Endothelial cell of umbilical vein (primary cell): ENCODE measurements at regions not wholly inside any gene's neighbourhood (a gene's known extent, or its start where the extent isn't known, plus 50 kb on each side); places are given as distances from the start of the nearest gene placed in this dataset.

Source experiments
- BruUV-seq: library from RNA; stranded (reverse); fragments of 400-500 nt; replicated peaks from 2 replicates; lab custom pipeline; 2021; lab: Mats Ljungman, UMichigan
- CTCF ChIA-PET: fragments of 300-600, 350-600 bp; sonication (Branson Sonifier 250); formaldehyde crosslinking; loops from one replicate; lab custom pipeline; 2021; ENCODE audit warnings: antibody characterized with exemption, inconsistent platforms; lab: Charles Lee
- POLR2A ChIA-PET: fragments of 300-600, 350-600 bp; sonication (Branson Sonifier 250); formaldehyde crosslinking; loops from one replicate; lab custom pipeline; 2021; ENCODE audit warnings: antibody characterized with exemption, inconsistent platforms; lab: Charles Lee
- DNase-seq: peaks from one replicate; pipeline ENCODE4 v3.0.0-alpha.2; 2011; ENCODE audit warnings: low read depth, low spot score
- FAIRE-seq: peaks from 2 replicates; lab custom pipeline; 2011; peaks lifted over from hg19 to GRCh38; lab: Jason Lieb, UNC
- H2AFZ ChIP-seq: 2 replicates; pipeline ENCODE4 v1.6.0; 2012; ENCODE audit warnings: low read depth, low read length, control low read depth, inconsistent platforms
- H3K27ac ChIP-seq: 2 replicates; pipeline ENCODE4 v1.5.1; 2011; ENCODE audit warnings: low read depth, mild to moderate bottlenecking, control low read depth, low read length, moderate library complexity; ENCODE audit not compliant: insufficient read depth
- H3K27me3 ChIP-seq, 2 experiments: 2 replicates each; pipeline versions ENCODE4 v1.6.0 to v1.6.1; 2011; ENCODE audit warnings: low read length in 2 of 2, mixed read lengths in 1 of 2; ENCODE audit not compliant: control insufficient read depth in 2 of 2, insufficient read depth in 2 of 2
- H3K36me3 ChIP-seq, 2 experiments: 2 replicates in 1 of 2; 3 replicates in 1 of 2; pipeline ENCODE4 v1.5.1; 2011; ENCODE audit warnings: low read length in 2 of 2, mild to moderate bottlenecking in 1 of 2, moderate library complexity in 1 of 2; ENCODE audit not compliant: control insufficient read depth in 2 of 2, insufficient read depth in 2 of 2; ENCODE audit errors: extremely low read depth in 1 of 2
- H3K4me1 ChIP-seq: 3 replicates; pipeline ENCODE4 v1.5.1; 2011; ENCODE audit warnings: mild to moderate bottlenecking, low read length; ENCODE audit not compliant: control insufficient read depth, insufficient read depth; ENCODE audit errors: extremely low read depth
- H3K4me2 ChIP-seq: 2 replicates; pipeline ENCODE4 v1.6.1; 2011; ENCODE audit warnings: low read length, control low read depth, mixed read lengths; ENCODE audit not compliant: insufficient read depth
- H3K4me3 ChIP-seq, 3 experiments: fragments of 200-600 bp in 1 of 3; sonication (generic), shearing (Covaris generic) in 1 of 3; replicated peaks in 1 of 3; 2 replicates each; pipeline ENCODE4 v1.5.1; 2011 to 2016; ENCODE audit warnings: control low read depth in 3 of 3, low read length in 3 of 3, mild to moderate bottlenecking in 2 of 3, inconsistent platforms in 1 of 3, low read depth in 1 of 3, moderate library complexity in 1 of 3; ENCODE audit not compliant: insufficient read depth in 1 of 3
- H3K79me2 ChIP-seq: 2 replicates; pipeline ENCODE4 v1.6.0; 2012; ENCODE audit warnings: low read length, inconsistent platforms; ENCODE audit not compliant: control insufficient read depth, insufficient read depth
- H3K9ac ChIP-seq: replicated peaks from 2 replicates; pipeline ENCODE3; 2011; ENCODE audit warnings: low read length, control low read depth; ENCODE audit not compliant: insufficient read depth; ENCODE audit errors: extremely low read depth
- H3K9me1 ChIP-seq: replicated peaks from 3 replicates; pipeline ENCODE4 v1.6.0; 2011; ENCODE audit warnings: mild to moderate bottlenecking, low read length; ENCODE audit not compliant: control insufficient read depth, insufficient read depth; ENCODE audit errors: extremely low read depth
- H3K9me3 ChIP-seq: replicated peaks from 2 replicates; pipeline ENCODE4 v1.5.1; 2012; ENCODE audit warnings: low read length, inconsistent platforms; ENCODE audit not compliant: control insufficient read depth, insufficient read depth
- H4K20me1 ChIP-seq: replicated peaks from 2 replicates; pipeline ENCODE3; 2011; ENCODE audit warnings: mild to moderate bottlenecking, low read length; ENCODE audit not compliant: control insufficient read depth, insufficient read depth; ENCODE audit errors: extremely low read depth
- CTCF ChIP-seq, 2 donors: IDR thresholded peaks; 1 replicate in 1 of 2; 2 replicates in 1 of 2; pipeline ENCODE4 v1.5.1; 2011; ENCODE audit warnings: low read length in 2 of 2, mild to moderate bottlenecking in 2 of 2, moderate library complexity in 2 of 2, control low read depth in 1 of 2, inconsistent platforms in 1 of 2, low read depth in 1 of 2; ENCODE audit not compliant: insufficient read depth in 1 of 2; ENCODE audit errors: extremely low read depth in 1 of 2
- EZH2 ChIP-seq: IDR thresholded peaks from 2 replicates; pipeline ENCODE4 v1.6.1; 2012; ENCODE audit warnings: borderline replicate concordance, low read depth, mild to moderate bottlenecking, moderate library complexity, low read length, inconsistent platforms; ENCODE audit not compliant: severe bottlenecking
- FOS ChIP-seq: IDR thresholded peaks from 2 replicates; pipeline ENCODE4 v1.6.1; 2011; ENCODE audit warnings: mild to moderate bottlenecking, low read length, moderate library complexity, borderline replicate concordance; ENCODE audit not compliant: insufficient read depth
- GATA2 ChIP-seq: IDR thresholded peaks from 2 replicates; pipeline ENCODE4 v1.7.0; 2011; ENCODE audit warnings: low read depth, mild to moderate bottlenecking, moderate library complexity, mixed read lengths, low read length; ENCODE audit not compliant: insufficient read length, insufficient read depth
- JUN ChIP-seq: IDR thresholded peaks from 2 replicates; pipeline ENCODE4 v1.6.1; 2011; ENCODE audit warnings: borderline replicate concordance, low read depth; ENCODE audit not compliant: insufficient read length, insufficient read depth
- MAX ChIP-seq: IDR thresholded peaks from 2 replicates; pipeline ENCODE4 v1.6.1; 2011; ENCODE audit not compliant: insufficient read depth, insufficient read length
- MYC ChIP-seq: IDR thresholded peaks from one replicate; pipeline ENCODE4 v1.6.1; 2011; ENCODE audit warnings: mild to moderate bottlenecking, low read depth, low read length
- POLR2A ChIP-seq: IDR thresholded peaks from 2 replicates; pipeline ENCODE4 v1.6.1; 2012; ENCODE audit warnings: low read depth, mild to moderate bottlenecking, control low read depth, low read length
- POLR2AphosphoS5 ChIP-seq: IDR thresholded peaks from 2 replicates; pipeline ENCODE4 v1.6.1; 2012; ENCODE audit warnings: low read depth, mild to moderate bottlenecking, control low read depth, low read length, moderate library complexity; ENCODE audit not compliant: insufficient read depth
- dilution Hi-C: fragments of 300-500 bp; cut with MboI; formaldehyde crosslinking; loops from one replicate; pipeline ENCODE4 v1.15.0; 2019; ENCODE audit warnings: low sequenced_read_pairs; ENCODE audit not compliant: extremely low pct_ligation_motif_present
- intact Hi-C: fragments of 100-400 bp; cut with micrococcal nuclease; formaldehyde crosslinking; loops from one replicate; pipeline ENCODE4 v1.10.0; 2022

GRCh38 chr11:134576721-134577171 lies 164.7 kb upstream of the B3GAT1 start:
- no peaks in the 10 kb centered on the region for H3K27me3 ChIP-seq
- intact Hi-C loops: no loop called here
- no peaks in the 10 kb centered on the region for H4K20me1 ChIP-seq
- no peak overlapping the region for H3K27ac ChIP-seq
- no peaks in the 10 kb centered on the region for H3K79me2 ChIP-seq
- no peak overlapping the region for H3K4me2 ChIP-seq
- no TSS peak for BruUV-seq
- H3K4me3 ChIP-seq: no peak overlapping the region
- no peaks in the 10 kb centered on the region for H3K36me3 ChIP-seq
- no peak overlapping the region for H2AFZ ChIP-seq
- ChIA-PET CTCF (no interaction called here), POLR2A (no interaction called here)
- FAIRE-seq (no peak), DNase-seq (no peak)
- no peak overlapping the region for H3K9ac ChIP-seq
- no peaks in the 10 kb centered on the region for H3K4me1 ChIP-seq
- no peaks in the 10 kb centered on the region for H3K9me3 ChIP-seq
- no peaks in the 10 kb centered on the region for H3K9me1 ChIP-seq
- TF ChIP-seq MAX (no peak), FOS (no peak), POLR2A (no peak), JUN (no peak), CTCF (IDR thresholded peaks at IDR 0.05; ENCODE audit: extremely low read depth in 1 of 2, insufficient read depth in 1 of 2, low read depth in 1 of 2, low read length in 2 of 2) (no peak), MYC (no peak), POLR2AphosphoS5 (no peak), EZH2 (no peak), GATA2 (no peak)
- dilution Hi-C loops: no loop called here
